NCI-H1105 (cell line): ENCODE measurements at regions not wholly inside any gene's neighbourhood (a gene's known extent, or its start where the extent isn't known, plus 50 kb on each side); places are given as distances from the start of the nearest gene placed in this dataset.
A peak's percentile ranks its signal among the peaks of the same experiment; 100 is the strongest.
"Not testable (repeated sequence)": the region's sequence is repeated elsewhere in the genome, so short reads cannot be mapped to it uniquely, and the experiment has no call there.

Experiments used
- DNase-seq: peaks from one replicate; lab custom pipeline; 2025; lab: John Stamatoyannopoulos, UW

- peak; percentile 45 for DNase-seq
Measured at GRCh38 chr5:71905834-71906711, 187.0 kb downstream of the CARTPT start.

- DNase-seq = peak; percentile 7
Measured at GRCh38 chr5:71907001-71907588, 188.0 kb downstream of the CARTPT start.

DNA sequence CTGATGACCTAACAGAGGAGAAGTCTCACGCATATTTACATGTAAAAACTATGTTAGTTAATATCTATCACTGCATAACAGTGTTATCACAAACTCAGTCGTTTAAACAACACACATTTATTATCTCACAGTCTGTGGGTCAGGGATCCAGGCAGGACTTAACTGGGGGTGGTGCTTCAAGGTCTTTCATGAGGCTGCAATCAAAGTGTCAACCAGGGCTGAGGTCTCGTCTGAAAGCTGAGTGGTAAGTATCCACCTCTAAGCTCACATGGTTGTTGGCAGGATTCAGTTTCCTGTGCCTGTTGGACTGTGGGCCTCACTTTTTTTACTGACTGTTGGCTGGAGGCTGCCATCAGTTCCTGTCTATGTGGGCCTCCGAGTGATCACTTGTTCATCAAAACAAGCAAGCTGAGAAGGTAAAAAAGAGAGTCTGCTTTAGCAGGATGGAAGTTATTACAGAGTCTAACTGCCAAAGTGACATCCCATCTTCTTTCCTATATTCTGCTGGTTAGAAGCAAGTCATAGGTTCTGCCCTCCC is 188.6 kb downstream of the CARTPT start:
- DNase-seq = no peak

DNA sequence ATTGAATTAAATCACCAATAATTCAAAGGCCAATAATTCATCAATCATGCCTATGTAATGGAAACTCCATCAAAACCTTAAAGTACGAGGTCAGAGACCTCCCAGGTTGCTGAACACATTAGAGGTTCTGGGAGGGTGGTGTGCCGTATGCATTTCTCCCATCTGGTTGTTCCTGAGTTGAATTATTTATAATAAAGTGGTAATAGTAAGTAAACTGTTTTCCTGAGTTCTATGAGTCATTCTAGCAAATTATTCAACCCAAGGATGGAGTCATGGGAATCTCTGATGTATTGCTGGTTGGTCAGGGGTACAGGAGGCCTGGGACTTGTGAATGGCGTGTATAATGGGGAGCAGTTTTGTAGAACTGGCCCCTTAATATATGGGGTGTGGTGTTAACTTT is 191.7 kb downstream of the CARTPT start:
- no peak for DNase-seq

DNA sequence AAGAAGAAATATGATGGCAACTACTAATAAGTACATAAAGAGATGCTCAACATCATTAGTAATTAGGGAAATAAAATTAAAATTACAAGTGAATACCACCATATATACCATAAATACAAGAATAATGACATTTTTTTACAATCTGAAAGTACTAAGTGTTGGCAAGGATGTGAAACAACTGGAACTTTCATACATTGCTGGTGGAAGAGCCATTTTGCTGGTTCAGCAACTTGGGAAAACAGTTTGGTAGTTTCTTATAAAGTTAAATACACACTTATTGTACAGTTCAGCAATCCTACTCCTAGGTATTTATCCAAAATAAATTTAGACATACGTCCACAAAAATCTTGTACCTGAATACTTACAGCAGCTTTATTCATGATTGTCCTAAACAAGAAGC is 192.9 kb downstream of the CARTPT start:
- DNase-seq = no peak

- DNase-seq = no peak
Measured at GRCh38 chr5:71914281-71914680, 193.0 kb upstream of the MAP1B start.

GRCh38 chr5:71922584-71923106 is 184.6 kb upstream of the MAP1B start:
- no peak for DNase-seq

GRCh38 chr5:71923755-71924154 is 183.5 kb upstream of the MAP1B start:
- no peak for DNase-seq

DNA sequence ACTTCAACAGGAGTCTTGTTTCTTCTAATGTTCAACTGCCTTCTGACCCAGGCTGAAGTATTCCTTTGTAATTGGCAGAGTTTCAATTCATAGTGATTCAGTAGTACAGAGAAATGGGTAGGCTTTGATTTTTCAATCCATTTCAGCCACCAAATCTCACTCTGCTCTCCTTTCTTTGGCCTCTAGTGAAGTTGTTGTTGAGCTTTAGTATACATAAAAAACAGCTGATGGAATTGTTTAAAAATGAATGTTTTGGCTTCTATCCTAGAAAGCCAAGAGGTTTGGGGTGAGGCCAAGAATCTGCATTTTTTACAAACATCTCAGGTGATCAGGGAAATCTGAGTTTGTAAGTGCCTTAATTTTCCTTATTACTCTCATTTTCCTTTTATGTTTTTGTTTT is 182.9 kb upstream of the MAP1B start:
- DNase-seq = no peak

DNA sequence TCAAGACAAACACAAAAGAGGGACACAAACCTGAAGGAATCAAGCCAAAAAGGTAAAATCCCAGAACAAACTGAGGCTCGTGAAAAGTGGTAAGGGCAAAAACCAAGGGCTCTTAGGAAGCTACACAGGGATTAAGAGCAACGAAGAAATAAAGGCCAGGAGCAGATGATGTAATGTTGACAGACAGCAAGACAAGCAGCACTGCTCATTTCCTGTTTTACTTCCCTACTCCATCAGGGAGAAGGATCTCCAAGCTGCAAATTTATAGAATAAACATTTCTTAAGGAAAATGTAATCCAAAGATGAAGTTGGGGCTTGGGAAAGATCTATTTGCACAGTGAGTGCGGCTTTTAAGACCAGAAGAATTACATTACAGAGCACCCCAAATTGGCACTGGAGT is 182.3 kb upstream of the MAP1B start:
- no peak for DNase-seq

- DNase-seq = no peak
Measured at GRCh38 chr5:71925608-71926091, 181.6 kb upstream of the MAP1B start.

DNA sequence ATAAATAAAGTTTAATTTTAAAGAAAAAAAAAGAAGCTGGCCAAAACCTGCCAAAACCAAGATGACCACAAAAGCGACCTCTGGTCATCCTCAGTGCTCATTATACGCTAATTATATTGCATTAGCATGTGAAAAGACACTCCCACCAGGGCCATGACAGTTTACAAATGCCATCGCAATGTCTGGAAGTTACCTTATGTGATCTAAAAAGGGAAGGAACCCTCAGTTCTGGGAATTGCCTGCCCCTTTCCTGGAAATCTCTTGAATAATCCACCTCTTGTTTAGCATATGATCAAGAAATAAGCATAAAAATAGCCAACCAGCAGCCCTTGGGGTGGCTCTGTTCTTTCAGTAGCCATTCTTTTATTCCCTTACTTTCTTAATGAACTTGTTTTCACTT is 178.3 kb upstream of the MAP1B start:
- no peak for DNase-seq

GRCh38 chr5:71930554-71930953 is 176.7 kb upstream of the MAP1B start:
- not testable (repeated sequence) for DNase-seq

GRCh38 chr5:71932131-71932654 is 175.1 kb upstream of the MAP1B start:
- DNase-seq = no peak

GRCh38 chr5:71932655-71933338 is 174.5 kb upstream of the MAP1B start:
- DNase-seq = no peak

GRCh38 chr5:71934322-71934721 is 173.0 kb upstream of the MAP1B start:
- no peak for DNase-seq

- no peak for DNase-seq
Measured at GRCh38 chr5:71937921-71938698, 169.2 kb upstream of the MAP1B start.

- no peak for DNase-seq
Measured at GRCh38 chr5:71938895-71939294, 168.4 kb upstream of the MAP1B start.

GRCh38 chr5:71939452-71940230 is 167.6 kb upstream of the MAP1B start:
- DNase-seq = no peak

DNA sequence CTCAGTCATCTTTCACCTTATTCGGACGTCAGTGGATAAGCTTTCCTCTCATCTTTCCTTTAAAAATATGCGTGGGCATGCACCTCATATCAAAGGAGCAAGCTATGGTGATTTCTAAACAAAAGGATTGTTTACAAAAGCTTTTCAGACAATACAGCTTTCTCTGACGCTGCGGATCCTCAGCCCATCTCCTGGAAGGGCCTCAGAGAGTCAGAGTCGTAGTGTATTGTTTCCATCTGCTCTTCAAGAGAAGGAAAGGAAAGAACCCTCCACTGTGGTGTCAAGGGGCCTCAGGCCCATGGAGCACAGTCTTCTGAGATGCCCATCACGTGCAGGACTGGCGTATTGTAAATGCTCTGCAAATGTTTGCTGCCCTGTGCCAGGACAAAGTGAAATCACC is 163.4 kb upstream of the MAP1B start:
- DNase-seq = no peak

DNA sequence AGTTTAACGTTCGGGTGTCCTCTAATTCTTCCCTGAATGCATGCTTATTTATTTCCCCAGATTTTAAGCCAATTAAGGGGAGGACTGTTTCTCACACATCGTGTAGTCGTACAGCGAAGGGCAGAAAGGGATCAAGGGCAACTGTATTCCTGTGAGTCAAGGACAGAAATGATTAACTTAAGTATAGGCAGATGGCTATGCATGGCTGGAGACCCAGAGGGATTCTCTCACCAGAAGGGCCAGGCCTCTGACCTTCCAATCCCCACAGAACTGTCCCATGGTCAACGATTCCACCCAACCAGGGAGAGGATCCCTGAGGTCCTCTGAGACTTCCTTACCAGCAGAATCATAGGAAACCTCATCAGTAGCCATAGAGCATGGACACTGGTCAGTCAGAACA is 161.8 kb upstream of the MAP1B start:
- no peak for DNase-seq
